AG10803 (cell line): ENCODE measurements at regions not wholly inside any gene's neighbourhood (a gene's known extent, or its start where the extent isn't known, plus 50 kb on each side); places are given as distances from the start of the nearest gene placed in this dataset.
"Not testable (repeated sequence)": the region's sequence is repeated elsewhere in the genome, so short reads cannot be mapped to it uniquely, and the experiment has no call there.

Experiments used
- DNase-seq: peaks from one replicate; pipeline ENCODE4 v3.0.0; 2010; ENCODE audit warnings: low read depth
- H3K4me3 ChIP-seq: 2 replicates; pipeline ENCODE4 v1.5.1; 2011; ENCODE audit warnings: mild to moderate bottlenecking, low read length, control low read depth
- CTCF ChIP-seq: conservative IDR thresholded peaks from 2 replicates; pipeline ENCODE4 v1.5.1; 2011; ENCODE audit warnings: mild to moderate bottlenecking, low read length, control low read depth, inconsistent platforms

DNA sequence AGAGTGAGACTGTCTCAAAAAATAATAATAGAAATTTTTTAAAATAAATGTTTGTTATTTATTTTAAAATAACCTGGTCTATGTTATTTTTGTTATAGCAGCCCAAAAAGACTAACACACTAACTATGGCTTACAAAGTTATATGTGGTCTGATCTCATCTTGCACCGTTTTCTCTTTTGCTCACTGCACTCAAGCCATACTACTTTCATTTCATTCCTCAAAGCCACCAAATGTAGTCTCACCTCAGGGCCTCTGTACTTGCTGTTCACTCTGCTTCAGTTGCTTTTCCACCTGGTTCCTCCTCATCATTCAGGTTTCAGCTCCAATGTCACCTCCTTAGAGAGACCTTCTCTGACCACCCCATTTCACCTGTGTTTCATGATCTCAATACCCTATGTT lies 55.2 kb upstream of the MDM1 start:
- no peak for TF ChIP-seq CTCF
- no peak overlapping the region for H3K4me3 ChIP-seq
- no peak for DNase-seq

DNA sequence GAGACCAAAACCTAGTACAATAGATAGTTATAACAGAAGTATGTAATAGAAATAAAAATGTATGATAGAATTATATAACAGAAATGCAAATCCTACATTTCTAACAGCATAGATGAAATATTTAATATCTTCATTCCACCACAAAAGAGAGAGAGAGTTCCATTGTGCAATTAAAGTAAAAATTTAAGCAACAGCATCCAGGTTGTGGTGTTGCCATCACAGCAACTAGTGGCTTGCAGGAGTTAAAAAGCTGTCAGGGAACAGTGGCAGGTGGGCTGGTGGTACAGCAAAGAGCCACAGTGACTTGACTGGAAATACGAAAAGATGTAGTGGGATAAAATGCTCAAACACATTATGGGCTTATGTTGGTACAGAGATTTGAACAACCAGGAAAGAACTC lies 57.1 kb upstream of the MDM1 start:
- no peak overlapping the region for H3K4me3 ChIP-seq
- TF ChIP-seq CTCF: no peak
- no peak for DNase-seq

- no peak for TF ChIP-seq CTCF
- no peak overlapping the region for H3K4me3 ChIP-seq
- no peak for DNase-seq
Observed at GRCh38 chr12:68391937-68392336, 59.8 kb upstream of the MDM1 start.

GRCh38 chr12:68392376-68392775 lies 60.2 kb upstream of the MDM1 start:
- TF ChIP-seq CTCF: no peak
- no peak for DNase-seq
- H3K4me3 ChIP-seq: no peak overlapping the region

GRCh38 chr12:68393417-68393816 lies 61.3 kb upstream of the MDM1 start:
- no peak for TF ChIP-seq CTCF
- H3K4me3 ChIP-seq: no peak overlapping the region
- DNase-seq: no peak

DNA sequence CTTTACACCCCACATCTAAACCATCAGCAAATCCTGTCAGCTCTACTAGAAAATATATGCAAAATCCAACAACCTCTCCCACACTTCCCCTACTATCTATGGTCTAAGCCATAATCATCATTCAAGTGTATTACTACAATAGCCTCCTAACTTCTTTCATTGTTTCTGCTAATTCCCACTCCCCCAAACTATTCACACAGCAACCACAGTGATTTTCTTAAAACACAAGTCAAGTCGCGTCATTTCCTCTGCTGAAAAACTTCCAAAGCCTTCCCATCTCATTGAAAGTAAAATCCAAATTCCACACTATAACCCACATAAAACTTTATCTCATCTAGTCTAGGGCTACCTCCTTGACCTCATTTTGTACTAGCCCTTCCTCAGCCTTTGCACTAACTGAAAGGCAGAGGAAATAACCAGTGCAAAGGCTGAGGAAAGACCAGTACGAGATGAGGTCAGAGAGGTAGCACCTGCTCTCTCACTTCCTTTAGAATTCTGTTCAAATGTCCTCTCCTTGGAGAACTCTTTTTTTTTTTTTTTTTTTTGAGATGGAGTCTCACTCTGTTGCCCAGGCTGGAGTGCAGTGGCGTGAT lies 65.5 kb upstream of the MDM1 start:
- TF ChIP-seq CTCF: no peak
- no peak overlapping the region for H3K4me3 ChIP-seq
- no peak for DNase-seq

- not testable (repeated sequence) for DNase-seq, H3K4me3 ChIP-seq
Observed at GRCh38 chr12:68398689-68399088, 66.5 kb upstream of the MDM1 start.

DNA sequence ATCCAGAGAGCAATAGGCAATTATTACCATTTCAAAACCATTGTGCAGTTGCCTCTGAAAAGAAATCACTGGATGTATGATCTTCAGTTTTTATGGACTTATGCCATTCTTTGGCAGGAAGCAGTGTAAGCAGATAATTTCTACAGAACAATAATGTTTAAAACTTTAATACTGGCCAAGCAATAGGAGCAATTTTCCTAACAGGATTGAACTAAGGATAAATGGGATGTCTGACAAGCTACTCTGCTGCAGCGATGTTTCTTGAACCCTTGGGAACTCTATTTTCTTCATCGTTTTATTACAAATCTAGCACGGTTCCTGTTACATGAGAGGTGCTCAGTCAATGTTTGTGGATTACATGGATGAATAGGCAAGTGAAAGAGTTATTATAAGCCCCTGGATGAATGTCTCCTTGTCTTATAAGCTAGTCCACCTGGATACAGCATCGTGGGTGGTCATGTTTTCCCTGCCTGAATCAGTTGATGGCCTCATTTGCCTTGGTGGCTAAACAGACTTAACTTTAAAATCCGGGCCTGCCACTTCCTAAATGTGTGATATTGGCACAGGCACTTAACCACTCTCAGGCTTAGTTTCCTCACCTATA lies 68.2 kb upstream of the MDM1 start:
- no peak for DNase-seq
- no peak overlapping the region for H3K4me3 ChIP-seq
- TF ChIP-seq CTCF: no peak
